Stimulated activated memory B cell treated with anti-CD40 and anti-IgM and Interleukin-4, amounts not matched to agents 10 μg/mL and 1 μg/mL and 100 μg/mL, for 72 hours (primary cell): ENCODE measurements at regions not wholly inside any gene's neighbourhood (a gene's known extent, or its start where the extent isn't known, plus 50 kb on each side); places are given as distances from the start of the nearest gene placed in this dataset.
"Not testable (repeated sequence)": the region's sequence is repeated elsewhere in the genome, so short reads cannot be mapped to it uniquely, and the experiment has no call there.

ENCODE experiments used
- ATAC-seq: fragments of 150-1000 bp; cut with Tn5 transposase; 2 replicates; pipeline ENCODE4 v1.10.0; 2021
- H3K27ac Mint-ChIP-seq: one replicate; pipeline ENCODE4 v1.8.0; 2022; ENCODE audit warnings: mild to moderate bottlenecking, mixed read lengths
- H3K27me3 Mint-ChIP-seq: one replicate; pipeline ENCODE4 v1.8.0; 2022; ENCODE audit warnings: mixed read lengths
- H3K36me3 Mint-ChIP-seq: one replicate; pipeline ENCODE4 v1.8.0; 2022; ENCODE audit warnings: mixed read lengths
- H3K4me1 Mint-ChIP-seq: one replicate; pipeline ENCODE4 v1.8.0; 2022; ENCODE audit warnings: mixed read lengths
- H3K4me3 Mint-ChIP-seq: one replicate; pipeline ENCODE4 v1.8.0; 2022; ENCODE audit warnings: mild to moderate bottlenecking, moderate library complexity, mixed read lengths
- H3K9me3 Mint-ChIP-seq: one replicate; pipeline ENCODE4 v1.8.0; 2022; ENCODE audit warnings: mixed read lengths

DNA sequence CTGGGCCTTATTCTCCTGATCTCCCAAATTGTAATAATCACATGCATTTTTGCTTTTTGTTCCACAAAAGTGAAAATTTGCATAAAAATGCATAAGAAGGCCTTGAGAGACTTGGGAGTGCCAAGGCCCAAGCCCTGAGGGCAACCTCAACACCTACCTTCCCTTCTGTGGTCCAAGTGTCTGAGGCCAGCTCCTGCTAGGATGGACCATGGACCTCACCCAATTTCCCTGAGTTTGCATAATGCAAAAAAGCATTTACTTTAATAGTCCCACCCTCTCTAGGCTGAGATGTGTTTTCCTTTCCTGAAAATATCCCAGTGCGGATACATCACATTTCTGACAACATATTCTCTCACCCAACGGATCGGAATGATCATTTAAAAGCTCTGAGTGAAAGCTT is 194.1 kb upstream of the TENM4 start:
- Mint-ChIP-seq H3K4me3 (no peak overlapping the region), H3K4me1 (no peaks in the 10 kb centered on the region), H3K9me3 (no peaks in the 10 kb centered on the region), H3K36me3 (no peaks in the 10 kb centered on the region), H3K27me3 (no peaks in the 10 kb centered on the region), H3K27ac (no peak overlapping the region)
- no peak for ATAC-seq

DNA sequence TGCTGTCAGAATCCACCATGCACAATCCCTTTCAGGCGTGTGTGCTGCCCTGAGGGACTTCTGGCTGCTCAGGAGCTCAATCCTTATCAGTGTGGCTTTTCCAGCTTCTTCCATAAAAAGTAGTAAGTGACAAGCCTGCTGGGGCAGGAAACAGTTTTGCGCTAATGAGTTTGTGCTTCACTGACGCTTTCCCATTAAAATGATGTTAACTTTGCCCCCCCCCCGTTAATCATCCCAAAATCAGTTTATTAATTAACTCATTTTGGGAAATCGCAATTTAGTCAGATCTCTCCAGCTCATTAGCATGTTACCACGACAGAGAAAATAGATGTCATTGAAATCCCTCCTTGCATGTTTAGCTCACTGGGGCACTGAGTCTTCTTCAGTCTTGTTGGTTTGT is 186.5 kb upstream of the TENM4 start:
- Mint-ChIP-seq H3K4me1 (no peaks in the 10 kb centered on the region), H3K4me3 (no peak overlapping the region), H3K36me3 (no peaks in the 10 kb centered on the region), H3K27me3 (no peaks in the 10 kb centered on the region), H3K27ac (no peak overlapping the region), H3K9me3 (no peaks in the 10 kb centered on the region)
- ATAC-seq, result no peak

DNA sequence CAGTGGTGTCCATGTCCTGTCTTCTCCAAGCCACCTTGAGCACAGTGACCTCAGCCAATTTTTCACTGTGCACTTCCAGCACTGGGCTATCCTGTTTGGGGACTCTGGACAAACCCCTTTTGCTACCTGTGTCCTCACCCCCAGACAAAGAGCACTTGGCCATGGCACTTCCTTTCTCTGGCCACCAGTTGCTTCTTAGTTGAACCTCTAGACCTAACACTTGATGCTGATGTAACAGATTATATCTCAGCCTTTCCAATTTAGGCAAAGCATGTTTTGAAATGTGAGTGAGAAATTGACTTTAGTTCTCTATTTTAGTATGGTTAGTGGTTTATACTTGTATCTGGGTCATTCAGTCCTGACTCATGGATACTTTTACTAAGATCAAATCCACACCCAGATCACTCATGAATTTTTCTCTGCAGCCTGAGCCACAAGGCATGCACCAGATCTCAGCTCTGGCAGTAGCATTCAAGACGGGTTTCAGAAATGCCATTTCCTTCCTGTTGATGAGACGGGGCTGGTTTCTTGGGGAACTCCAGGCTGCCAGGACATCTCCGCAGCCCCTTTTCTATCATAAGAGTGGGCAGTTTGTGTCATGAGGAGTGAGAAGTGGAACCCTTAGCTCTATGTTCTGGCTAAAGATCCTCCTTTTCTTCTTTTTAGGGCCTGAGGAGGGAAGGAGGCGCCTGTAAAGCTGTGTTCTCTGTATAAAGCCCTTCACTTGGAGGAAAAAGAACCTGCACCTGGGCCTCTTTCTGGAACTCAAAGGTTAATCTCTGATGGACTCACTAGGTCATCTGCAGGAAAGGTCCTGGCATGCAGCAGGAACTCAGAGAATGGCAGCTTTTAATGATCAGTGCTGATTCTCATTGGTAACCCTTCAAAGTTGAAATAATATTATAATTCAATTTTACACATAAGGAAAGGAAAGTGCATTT is 185.6 kb upstream of the TENM4 start:
- Mint-ChIP-seq H3K4me1 (no peaks in the 10 kb centered on the region), H3K27ac (no peak overlapping the region), H3K36me3 (no peaks in the 10 kb centered on the region), H3K4me3 (no peak overlapping the region), H3K9me3 (no peaks in the 10 kb centered on the region), H3K27me3 (no peaks in the 10 kb centered on the region)
- no peak for ATAC-seq

DNA sequence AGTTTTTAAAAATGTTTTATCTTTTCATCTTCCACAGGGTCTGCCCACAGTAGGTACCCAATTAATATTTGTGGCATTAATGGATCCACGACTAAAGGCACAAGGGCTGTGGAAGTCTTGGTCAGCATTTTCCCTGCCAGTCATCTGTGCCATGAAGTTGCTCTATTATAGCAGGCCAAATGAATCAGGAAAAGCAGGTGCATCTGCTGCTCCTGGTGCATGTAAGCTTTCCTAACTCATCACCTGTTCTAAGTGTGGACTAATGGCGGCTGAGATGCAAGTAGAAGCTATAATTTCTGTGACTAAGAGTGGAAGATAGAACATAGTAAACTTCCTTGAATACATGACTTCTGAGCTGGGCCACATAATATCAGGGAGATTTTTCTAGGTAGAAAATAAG is 182.5 kb upstream of the TENM4 start:
- peaks cover 9% of the 10 kb centered on the region for H3K27me3 Mint-ChIP-seq

DNA sequence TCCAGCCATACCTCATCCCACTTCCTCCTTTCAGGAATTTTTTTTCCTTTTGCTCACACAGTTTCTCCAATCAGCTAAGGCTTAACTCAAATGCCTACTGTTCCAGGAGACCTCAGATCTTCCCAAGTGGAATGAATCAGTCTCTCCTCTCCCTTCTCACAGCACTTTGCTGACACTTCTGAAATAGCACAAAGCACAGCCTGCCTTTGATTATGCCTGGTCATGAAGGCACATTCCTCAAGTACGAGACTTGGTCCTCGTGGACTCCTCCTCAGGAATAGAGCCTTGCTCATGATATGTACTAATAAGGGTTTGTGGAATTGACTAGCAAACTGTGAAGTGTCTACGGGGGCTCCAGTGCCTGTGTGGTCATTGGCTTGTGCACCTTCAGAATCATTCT is 176.7 kb upstream of the TENM4 start:
- Mint-ChIP-seq H3K9me3 (peaks cover 7% of the 10 kb centered on the region), H3K27me3 (peaks cover 17% of the 10 kb centered on the region), H3K4me1 (no peaks in the 10 kb centered on the region), H3K4me3 (no peak overlapping the region), H3K36me3 (no peaks in the 10 kb centered on the region), H3K27ac (no peak overlapping the region)
- no peak for ATAC-seq

More for the DNA sequence above, 182.5 kb upstream of the TENM4 start:
- H3K9me3 Mint-ChIP-seq, result no peaks in the 10 kb centered on the region
- H3K36me3 Mint-ChIP-seq, result no peaks in the 10 kb centered on the region
- no peaks in the 10 kb centered on the region for H3K4me1 Mint-ChIP-seq
- H3K4me3 Mint-ChIP-seq, result no peak overlapping the region
- H3K27ac Mint-ChIP-seq, result no peak overlapping the region
- no peak for ATAC-seq

DNA sequence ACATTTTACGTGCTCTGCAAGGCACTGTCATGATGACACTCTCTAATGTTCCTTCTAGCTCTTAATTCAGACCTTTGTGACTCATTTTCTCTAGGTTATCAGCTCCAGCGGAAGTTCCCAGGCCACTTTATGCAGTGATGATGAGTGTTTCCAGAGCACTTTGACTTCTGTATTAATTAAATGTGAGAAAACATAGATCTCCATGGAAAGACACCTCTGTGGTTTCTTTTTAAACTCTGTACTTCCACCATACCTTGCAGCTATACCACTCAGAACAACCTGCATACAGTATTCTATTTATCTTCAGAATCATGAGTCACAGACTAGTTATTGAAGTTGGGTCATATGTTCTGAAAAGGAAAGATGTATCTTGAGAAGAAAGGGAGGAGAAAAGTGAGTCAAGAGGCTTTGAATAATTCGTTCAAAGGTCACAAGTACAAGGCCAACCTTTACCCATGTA is 175.6 kb upstream of the TENM4 start:
- no peaks in the 10 kb centered on the region for H3K4me1 Mint-ChIP-seq
- peaks cover 7% of the 10 kb centered on the region for H3K9me3 Mint-ChIP-seq
- no peak overlapping the region for H3K27ac Mint-ChIP-seq
- no peak for ATAC-seq
- no peak overlapping the region for H3K4me3 Mint-ChIP-seq
- no peaks in the 10 kb centered on the region for H3K36me3 Mint-ChIP-seq
- peaks cover 19% of the 10 kb centered on the region for H3K27me3 Mint-ChIP-seq

DNA sequence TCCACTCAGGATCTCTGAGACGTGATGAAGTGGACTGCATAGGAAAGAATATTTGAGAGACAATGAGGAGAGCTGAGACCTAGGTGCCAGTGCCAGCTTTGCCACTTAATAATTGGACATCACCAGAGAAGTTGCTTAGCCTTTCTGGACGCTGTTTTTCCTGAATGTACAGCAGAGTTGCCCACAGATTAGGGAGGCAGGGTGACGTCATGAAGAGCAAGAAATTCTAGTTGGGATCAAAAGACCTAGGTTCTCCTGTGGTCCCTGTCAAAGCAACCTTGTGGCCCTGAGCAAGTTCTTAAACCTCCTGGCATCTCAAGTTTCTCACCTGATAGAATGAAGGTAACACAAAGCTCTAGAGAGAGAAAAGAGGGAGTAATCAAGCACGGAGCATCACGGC is 174.6 kb upstream of the TENM4 start:
- H3K4me1 Mint-ChIP-seq, result no peaks in the 10 kb centered on the region
- ATAC-seq, result no peak

DNA sequence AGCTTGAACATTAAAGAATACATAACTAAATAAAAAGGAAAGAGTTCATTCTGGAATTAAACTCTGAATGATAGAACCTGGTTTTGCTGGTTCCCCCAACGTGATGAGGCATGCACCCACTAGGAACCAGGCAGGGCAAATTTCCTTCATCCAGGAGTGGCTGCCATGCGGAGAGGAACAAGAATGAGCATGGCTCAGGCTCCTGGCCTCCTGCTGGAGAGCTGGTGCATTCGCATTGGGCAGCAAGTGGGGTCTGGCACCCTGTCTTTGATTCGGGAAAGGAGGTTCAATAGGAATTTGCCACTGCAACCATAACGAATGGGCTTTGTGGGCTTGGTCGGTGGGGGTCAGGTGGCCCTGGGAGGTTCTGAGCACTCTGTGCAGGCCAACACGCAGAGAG is 169.8 kb upstream of the TENM4 start:
- no peak for ATAC-seq
- no peaks in the 10 kb centered on the region for H3K36me3 Mint-ChIP-seq

More for the DNA sequence above, 174.6 kb upstream of the TENM4 start:
- no peaks in the 10 kb centered on the region for H3K36me3 Mint-ChIP-seq
- H3K27ac Mint-ChIP-seq, result no peak overlapping the region
- H3K4me3 Mint-ChIP-seq, result no peak overlapping the region
- peaks cover 19% of the 10 kb centered on the region for H3K27me3 Mint-ChIP-seq
- peaks cover 7% of the 10 kb centered on the region for H3K9me3 Mint-ChIP-seq

DNA sequence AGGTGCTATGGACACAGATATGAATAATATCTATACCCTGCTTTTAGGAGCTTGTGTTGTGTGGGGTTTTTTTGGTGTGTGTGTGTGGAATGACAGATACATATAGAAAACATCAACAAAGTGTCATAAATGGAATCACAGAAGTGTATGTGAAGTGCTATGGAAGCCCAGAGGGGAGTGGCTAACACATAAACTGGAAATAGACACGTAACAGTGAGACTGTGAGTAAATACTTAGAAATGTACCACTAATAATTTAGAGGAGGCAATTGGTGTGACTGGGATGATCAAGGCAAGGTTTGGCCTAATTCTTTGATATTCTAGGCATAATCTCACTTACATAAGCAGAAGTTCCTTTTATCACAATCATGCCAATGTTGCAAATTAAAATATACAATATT is 169.3 kb upstream of the TENM4 start:
- H3K27me3 Mint-ChIP-seq, result peaks cover 9% of the 10 kb centered on the region
- H3K27ac Mint-ChIP-seq, result no peak overlapping the region
- ATAC-seq, result no peak
- H3K4me1 Mint-ChIP-seq, result no peaks in the 10 kb centered on the region
- H3K36me3 Mint-ChIP-seq, result no peaks in the 10 kb centered on the region
- H3K9me3 Mint-ChIP-seq, result peaks cover 7% of the 10 kb centered on the region
- no peak overlapping the region for H3K4me3 Mint-ChIP-seq

More for the DNA sequence above, 169.8 kb upstream of the TENM4 start:
- no peak overlapping the region for H3K4me3 Mint-ChIP-seq
- H3K9me3 Mint-ChIP-seq, result peaks cover 7% of the 10 kb centered on the region
- H3K27ac Mint-ChIP-seq, result no peak overlapping the region
- peaks cover 9% of the 10 kb centered on the region for H3K27me3 Mint-ChIP-seq
- no peaks in the 10 kb centered on the region for H3K4me1 Mint-ChIP-seq

DNA sequence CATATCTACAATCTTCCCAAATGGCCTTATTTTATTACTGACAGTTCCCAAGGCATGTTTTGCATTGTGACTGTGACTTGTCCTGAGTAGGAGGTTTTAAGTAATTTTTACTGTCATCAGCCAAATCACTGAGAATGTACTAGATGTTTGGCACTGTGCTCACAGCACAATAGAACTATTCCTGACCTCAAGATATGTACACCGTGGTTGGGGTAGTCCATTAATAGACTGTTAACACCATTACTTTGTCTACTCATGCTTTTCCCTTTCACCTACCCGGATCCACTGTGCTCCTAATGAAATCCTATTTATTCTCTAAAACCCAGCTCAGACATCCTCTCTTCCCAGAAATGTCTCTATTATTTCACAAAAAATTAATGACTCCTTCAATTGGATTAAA is 168.7 kb upstream of the TENM4 start:
- Mint-ChIP-seq H3K9me3 (peaks cover 7% of the 10 kb centered on the region), H3K27ac (no peak overlapping the region), H3K27me3 (peaks cover 9% of the 10 kb centered on the region), H3K4me1 (no peaks in the 10 kb centered on the region), H3K36me3 (no peaks in the 10 kb centered on the region), H3K4me3 (no peak overlapping the region)
- no peak for ATAC-seq

DNA sequence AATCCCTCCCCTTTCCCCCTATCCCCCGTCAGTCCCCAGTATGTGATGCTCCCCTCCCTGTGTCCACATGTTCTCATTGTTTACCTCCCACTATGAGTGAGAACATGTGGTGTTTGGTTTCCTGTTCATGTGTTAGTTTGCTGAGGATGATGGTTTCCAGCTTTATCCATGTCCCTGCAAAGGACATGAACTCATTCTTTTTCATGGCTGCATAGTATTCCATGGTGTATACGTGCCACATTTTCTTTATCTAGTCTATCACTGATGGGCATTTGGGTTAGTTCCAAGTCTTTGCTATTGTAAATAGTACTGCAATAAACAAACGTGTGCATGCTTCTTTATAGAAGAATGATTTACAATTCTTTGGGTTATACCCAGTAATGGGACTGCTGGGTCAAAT is 165.6 kb upstream of the TENM4 start:
- H3K9me3 Mint-ChIP-seq, H3K36me3 Mint-ChIP-seq, H3K27ac Mint-ChIP-seq, H3K27me3 Mint-ChIP-seq, H3K4me3 Mint-ChIP-seq, ATAC-seq, H3K4me1 Mint-ChIP-seq: not testable (repeated sequence)

DNA sequence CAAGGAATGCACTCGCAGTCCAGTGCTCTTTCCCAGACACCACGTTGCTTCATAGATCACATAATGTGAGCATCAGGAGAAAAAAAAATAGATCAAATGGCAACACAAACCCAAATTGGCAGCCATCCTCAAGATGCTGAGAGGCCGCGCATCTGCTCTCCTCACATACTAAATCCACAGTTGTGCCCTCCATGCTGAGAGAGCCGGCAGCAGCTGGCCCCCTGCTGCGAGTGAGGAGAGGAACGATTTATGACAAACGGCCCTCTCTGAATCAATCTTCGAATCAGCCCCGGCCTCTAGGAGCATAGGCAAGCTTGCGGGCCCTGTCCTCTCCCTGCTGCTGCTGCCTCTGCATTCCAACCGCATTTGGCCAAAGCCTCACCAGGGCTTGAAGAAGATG is 159.9 kb upstream of the TENM4 start:
- H3K9me3 Mint-ChIP-seq, result no peaks in the 10 kb centered on the region
- no peaks in the 10 kb centered on the region for H3K4me1 Mint-ChIP-seq
- H3K27me3 Mint-ChIP-seq, result no peaks in the 10 kb centered on the region
- no peak overlapping the region for H3K27ac Mint-ChIP-seq
- H3K36me3 Mint-ChIP-seq, result no peaks in the 10 kb centered on the region
- no peak overlapping the region for H3K4me3 Mint-ChIP-seq
- ATAC-seq, result no peak

DNA sequence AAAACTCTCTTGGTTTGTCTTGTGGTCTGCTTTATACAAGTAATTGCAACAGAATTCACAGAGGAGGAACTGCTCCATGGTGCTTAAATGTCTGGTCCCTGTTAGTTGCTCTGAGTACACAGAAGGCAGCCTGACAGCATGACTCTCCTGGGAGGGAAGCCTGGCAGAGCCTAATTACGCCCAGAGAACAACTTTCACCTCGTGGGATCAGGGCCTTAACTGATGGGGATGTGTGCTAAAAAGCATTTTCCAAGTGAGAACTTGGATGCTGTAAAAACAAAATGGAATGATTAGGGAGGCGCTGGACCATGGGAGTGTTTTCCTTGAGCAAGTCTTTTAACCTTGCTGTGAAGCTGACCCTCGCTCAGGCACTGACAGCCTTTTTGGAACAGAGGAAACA is 154.0 kb upstream of the TENM4 start:
- no peak for ATAC-seq
- no peaks in the 10 kb centered on the region for H3K4me1 Mint-ChIP-seq
- H3K36me3 Mint-ChIP-seq, result no peaks in the 10 kb centered on the region
- H3K27me3 Mint-ChIP-seq, result no peaks in the 10 kb centered on the region
- H3K27ac Mint-ChIP-seq, result no peak overlapping the region
- H3K9me3 Mint-ChIP-seq, result peaks cover 11% of the 10 kb centered on the region
- no peak overlapping the region for H3K4me3 Mint-ChIP-seq

DNA sequence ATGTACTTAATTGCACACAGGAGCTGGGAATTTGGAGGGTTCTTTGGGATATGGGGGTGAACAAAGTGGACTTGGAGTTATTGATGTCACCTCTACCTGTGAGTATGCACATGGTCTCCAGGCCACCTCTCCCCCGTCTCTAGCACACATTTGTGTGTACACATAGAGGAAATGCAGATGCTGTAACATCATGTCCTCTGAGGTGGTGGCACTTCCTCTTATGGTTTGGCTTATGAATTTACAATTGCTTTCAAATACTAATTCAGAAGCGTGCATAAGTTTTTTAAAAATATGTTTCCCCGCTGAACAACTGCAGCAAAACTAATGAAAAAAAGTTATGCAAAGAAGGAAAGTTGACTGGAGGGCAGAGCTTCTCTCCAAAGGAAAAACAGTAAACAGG is 152.0 kb upstream of the TENM4 start:
- no peaks in the 10 kb centered on the region for H3K27me3 Mint-ChIP-seq

DNA sequence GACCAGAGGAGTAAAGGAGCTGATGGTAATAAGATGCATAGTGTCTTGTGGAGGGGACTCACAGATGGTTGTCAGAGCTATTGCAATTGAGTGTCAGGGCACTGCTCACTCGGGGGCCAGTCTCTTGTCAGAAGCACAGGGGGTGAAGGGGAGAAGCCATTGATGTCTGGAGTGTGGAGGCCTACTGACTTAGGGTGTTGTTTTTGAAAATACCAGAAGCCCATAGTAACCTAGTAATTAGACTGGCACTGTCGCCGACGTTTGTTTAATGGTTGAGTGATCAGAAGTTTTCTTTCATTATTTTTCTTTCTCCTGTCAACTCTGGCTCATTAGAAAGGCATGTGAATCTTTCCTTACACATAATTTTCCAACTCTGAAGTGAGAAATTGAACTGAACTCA is 151.6 kb upstream of the TENM4 start:
- H3K36me3 Mint-ChIP-seq, result no peaks in the 10 kb centered on the region
- peaks cover 16% of the 10 kb centered on the region for H3K9me3 Mint-ChIP-seq
- peaks cover 2% of the 10 kb centered on the region for H3K27me3 Mint-ChIP-seq
- H3K27ac Mint-ChIP-seq, result no peak overlapping the region
- H3K4me1 Mint-ChIP-seq, result no peaks in the 10 kb centered on the region
- ATAC-seq, result no peak
- H3K4me3 Mint-ChIP-seq, result no peak overlapping the region

More for the DNA sequence above, 152.0 kb upstream of the TENM4 start:
- Mint-ChIP-seq H3K27ac (no peak overlapping the region), H3K4me3 (no peak overlapping the region), H3K9me3 (peaks cover 15% of the 10 kb centered on the region), H3K4me1 (no peaks in the 10 kb centered on the region), H3K36me3 (no peaks in the 10 kb centered on the region)
- ATAC-seq, result no peak

DNA sequence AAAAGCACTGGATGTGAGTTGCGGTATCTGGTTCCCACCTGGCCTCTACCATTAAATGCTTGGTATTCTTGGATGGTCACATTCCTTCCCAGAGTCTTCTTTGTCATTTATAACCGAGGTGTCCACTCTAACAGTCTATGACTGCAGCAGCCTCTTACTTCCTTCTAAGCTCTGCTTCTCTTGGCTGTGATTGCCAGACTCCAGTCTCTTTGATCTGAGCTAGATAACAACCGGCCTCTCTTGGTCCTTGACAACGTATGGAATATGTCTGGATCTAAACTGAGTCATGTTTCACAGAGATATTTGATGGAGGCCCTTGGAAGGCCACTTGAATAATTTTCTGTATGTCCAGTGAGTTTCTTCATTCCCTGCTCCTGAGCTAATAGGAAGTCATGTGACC is 141.6 kb upstream of the TENM4 start:
- Mint-ChIP-seq H3K27ac (no peak overlapping the region), H3K9me3 (peaks cover 9% of the 10 kb centered on the region), H3K27me3 (peaks cover 24% of the 10 kb centered on the region), H3K4me3 (no peak overlapping the region), H3K4me1 (no peaks in the 10 kb centered on the region), H3K36me3 (no peaks in the 10 kb centered on the region)
- no peak for ATAC-seq
